SIG-M5 (cell line): ENCODE measurements at regions not wholly inside any gene's neighbourhood (a gene's known extent, or its start where the extent isn't known, plus 50 kb on each side); places are given as distances from the start of the nearest gene placed in this dataset.
"Not testable (repeated sequence)": the region's sequence is repeated elsewhere in the genome, so short reads cannot be mapped to it uniquely, and the experiment has no call there.

Experiments used
- DNase-seq: peaks from one replicate; lab custom pipeline; 2025; lab: John Stamatoyannopoulos, UW

GRCh38 chr5:174522480-174523260, 201.7 kb upstream of the MSX2 start:
- no peak for DNase-seq

DNA sequence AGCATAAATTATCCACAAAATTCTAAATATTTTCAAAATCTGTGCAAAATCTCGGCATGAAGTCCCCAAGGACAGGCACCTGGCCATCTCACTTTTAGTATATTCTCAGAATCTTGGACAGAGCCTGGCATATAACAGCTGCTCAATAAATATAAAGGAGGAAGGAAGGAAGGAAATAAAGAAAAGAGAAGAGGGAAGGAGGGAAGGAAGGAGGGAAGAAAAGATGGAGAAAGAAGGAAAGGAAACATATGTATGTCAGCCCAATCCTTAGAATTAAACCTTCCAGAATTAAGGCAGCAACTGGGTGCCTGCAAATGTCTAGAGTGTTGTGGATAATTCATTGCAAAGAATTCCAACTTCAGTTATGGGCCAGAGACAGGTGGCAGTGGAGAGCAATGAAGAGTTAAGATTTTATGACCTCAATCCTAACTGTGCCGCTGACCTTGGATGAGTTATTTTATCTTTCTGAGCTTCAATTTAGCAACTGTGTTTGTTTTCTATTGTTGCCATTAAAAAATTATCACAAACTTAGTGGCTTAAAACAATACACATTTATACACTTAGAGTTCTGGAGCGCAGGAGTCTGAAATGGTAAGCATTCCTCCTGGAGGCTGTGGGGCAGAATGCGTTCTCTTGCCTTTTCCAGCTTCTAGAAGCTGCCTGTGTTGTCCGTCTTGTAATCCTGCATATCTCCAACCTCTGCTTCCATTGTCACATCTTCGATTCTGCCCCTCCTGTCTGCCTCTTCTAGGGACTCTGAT, 200.9 kb upstream of the MSX2 start:
- no peak for DNase-seq

DNA sequence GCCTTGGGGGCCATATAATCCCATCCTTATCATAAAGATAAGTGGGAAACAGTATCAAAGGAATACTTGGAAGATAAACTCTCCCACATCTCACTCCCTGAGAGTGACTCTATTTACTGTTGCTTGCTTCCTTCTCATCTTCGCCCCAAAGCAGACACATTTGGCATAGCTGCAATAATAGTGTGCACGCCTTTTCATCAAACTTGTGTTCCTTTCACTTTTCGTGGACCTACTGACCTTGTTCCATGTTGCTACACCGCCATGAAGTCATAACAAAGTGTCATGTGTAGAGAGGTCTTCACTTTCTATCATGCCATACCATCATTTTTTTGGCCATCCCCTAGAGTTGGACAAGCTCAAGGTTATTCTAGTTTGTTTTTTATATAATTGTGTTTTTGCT, 200.0 kb upstream of the MSX2 start:
- DNase-seq, result no peak

DNA sequence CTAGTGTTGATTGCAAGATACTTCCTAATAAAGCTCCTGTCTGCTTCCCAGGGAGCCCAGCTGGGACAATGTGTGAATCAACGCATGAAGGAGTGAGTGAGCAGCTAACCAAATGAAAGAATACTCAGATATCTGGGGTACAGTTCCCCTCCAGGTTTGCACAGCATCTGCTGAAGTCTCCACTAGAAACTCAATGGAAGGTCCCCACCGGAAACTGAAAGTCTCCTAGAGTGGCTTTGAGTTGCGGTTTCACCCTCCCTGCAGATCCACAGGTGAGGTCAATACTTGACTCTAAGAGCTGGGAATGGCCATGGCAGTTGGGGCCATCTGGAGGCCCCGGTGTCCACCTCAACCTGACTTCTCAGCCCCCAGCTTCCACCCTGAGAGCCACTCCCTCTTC, 198.2 kb upstream of the MSX2 start:
- DNase-seq, result no peak

DNA sequence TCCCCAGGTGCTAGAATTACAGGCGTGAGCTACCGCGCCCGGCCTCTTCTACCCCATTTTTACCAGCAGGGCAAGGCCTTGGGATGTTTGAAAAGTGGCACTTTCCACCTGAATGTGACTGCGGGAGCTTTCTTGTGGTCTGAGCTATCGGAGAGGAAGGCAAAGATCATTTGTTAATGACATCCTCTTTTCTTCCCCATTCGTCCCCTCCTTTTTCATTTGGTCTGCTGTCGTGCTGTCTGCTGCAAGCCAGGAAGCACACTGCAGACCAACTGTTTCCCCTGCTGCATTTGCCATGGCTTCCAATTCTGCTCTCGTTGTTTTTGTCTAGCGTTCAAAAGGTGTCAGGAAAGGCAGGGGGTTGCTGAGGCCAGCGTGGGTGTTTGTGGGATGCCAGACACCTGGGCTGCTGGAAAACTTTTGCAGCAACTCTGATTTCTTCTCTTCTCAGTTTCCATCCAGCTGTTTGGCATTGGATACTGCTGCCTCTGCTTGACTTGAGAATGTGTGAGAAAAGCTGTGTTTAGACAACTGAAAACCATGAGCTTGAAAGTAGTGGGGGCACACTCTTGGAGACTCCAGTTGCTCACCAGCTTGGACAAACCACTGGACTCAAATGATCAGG, 196.4 kb upstream of the MSX2 start:
- no peak for DNase-seq

DNA sequence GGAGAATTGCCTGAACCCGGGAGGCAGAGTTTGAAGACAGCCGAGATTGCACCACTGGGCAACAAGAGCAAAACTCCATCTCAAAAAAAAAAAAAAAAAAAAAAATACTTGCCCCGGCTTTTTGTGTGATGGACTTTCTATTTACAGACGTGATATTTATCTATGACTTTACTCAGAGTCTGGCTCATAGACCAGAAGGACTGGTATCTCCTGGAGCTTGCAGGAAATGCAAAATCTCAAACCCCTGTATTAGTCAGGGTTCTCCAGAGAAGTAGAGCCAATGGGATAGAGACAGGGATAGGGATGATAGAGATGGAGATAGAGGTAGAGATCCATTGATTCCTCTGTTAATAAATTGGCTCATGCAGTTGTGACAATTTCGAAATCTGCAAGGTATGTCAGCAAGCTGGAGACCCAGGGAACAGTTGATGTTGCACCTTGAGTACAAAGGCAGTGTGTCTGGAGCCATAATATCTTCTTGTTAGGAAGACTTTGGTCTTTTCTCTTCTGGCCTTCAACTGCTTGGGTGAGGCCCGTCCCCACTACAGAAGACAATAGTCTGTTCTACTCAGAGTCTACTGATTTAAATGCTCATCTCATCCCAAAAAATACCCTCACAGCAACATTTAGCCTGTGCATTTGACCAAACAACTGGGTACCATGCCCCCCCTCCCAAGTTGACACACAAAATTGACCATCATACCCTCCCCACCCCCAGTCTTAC, 195.4 kb upstream of the MSX2 start:
- DNase-seq, result no peak

DNA sequence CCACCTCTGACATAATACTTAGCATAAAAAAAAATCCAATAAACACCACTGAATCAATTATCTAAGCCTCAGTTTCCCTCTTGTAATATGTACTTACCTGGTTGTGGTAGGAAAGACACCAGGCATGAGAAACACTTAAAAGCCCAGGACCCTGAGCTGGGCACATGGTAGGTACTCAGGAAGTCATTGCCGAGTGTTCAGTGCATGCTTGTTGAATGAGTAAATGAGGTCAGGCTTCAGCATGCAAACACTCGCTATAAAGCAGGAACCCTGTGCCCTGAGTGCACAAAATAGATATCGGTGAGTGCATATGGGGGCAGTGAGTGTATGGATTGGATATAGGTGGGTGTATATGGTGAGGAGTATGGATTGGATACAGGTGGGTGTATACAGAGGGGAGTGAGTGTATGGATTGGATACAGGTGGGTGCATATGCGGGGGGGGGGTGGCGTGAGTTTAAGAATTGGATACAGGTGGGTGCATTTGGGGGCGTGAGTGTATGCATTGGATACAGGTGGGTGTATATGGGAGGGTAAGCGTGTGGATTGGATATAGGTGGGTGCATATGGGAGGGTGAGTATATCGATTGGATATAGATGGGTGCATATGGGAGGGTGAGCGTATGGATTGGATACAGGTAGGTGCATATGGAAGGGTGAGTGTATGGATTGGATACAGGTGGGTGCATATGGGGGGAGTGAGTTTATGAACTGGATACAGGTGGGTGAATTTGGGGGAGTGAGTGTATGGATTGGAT, 194.3 kb upstream of the MSX2 start:
- no peak for DNase-seq

- no peak for DNase-seq
Observed at GRCh38 chr5:174531782-174532191, 192.6 kb upstream of the MSX2 start.

DNA sequence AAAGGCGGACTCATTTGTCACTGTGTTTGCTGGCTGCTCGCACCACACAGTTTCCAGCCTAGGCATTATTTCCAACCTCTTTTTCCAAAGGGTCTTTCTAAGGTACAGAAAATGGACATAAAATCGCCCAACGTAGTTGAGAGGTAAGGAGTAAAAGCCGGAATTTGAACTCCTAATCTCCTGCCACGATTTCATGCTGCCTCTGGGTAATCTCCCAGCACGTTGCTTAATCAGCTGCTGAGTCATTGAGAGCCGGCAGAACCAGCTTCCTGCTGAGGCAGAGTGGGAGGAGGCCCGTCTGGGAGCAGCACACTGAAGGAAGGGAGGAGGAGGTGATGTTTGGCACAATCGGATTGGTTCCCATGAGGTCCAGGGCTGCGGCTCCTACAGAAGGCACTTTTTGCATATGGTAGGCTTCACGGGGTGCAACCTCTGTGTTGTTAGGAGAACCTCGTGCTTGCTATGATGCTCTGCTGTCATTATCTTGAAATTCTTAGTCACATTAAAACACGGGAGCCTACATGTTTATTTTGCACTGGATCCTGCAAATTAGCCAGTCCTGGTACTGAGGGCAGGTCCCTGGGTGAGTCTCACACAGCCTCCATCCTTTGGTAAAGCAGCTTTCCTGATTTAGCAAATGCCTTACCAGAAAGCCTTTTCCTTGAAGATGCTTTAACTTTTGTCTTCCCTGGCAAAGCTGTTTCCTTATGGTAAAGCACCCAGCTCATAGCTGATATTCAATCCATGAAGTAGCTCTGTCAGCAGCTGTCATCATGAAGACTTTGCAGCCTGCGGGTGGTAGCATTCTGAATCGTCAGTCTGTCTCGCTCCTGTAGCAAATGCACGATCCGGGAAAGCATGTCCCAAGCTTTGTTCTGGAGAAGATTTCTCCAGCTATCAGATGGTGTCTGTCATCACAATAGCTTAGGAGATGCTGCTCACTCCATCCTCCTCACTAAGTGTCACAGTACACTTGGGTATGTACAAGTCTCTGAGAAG, 191.6 kb upstream of the MSX2 start:
- no peak for DNase-seq

- DNase-seq, result no peak
Observed at GRCh38 chr5:174533751-174534241, 190.6 kb upstream of the MSX2 start.

DNA sequence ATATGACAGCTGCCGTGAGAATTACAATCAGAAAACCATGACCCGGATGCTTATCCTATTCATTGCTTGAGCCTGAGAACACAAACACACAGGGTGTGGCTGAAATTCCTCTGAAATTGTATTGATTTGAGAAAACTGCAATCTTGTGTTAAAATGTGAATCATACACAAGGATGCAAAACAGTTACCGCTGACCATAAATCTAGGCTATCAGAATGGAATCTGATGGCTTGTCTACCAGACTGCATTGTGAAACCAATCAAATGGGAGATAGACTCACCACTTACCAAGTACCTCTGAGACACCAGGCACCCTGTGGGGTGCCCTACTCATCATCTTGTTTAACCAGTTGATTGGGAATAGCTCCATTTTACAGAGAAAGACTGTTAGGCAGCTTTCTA, 188.7 kb upstream of the MSX2 start:
- DNase-seq, result no peak

DNA sequence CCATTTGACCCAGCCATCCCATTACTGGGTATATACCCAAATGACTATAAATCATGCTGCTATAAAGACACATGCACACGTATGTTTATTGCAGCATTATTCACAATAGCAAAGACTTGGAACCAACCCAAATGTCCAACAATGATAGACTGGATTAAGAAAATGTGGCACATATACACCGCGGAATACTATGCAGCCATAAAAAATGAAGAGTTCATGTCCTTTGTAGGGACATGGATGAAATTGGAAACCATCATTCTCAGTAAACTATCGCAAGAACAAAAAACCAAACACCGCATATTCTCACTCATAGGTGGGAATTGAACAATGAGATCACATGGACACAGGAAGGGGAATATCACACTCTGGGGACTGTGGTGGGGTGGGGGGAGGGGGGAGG, 184.6 kb upstream of the MSX2 start:
- DNase-seq, result not testable (repeated sequence)

- DNase-seq, result no peak
Observed at GRCh38 chr5:174542037-174542436, 182.3 kb upstream of the MSX2 start.

DNA sequence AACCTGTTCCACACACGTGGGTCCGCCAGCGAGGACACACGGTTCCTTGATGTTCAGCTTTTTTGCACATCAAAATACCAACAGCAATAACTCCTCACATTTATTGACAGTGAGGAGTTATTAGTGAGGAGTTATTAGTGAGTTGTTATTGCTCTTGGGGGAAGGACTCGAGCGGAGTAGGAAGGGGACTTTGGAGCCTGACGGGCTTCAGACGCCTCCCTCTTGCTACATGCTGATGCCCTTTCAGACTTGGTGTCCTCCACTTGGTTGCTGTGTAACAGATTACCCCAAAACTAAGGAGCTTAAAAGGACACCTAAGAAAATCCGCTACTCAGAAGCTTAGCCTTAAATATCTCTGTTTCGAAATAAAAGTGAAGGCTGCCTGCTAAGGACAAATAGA, 181.9 kb upstream of the MSX2 start:
- no peak for DNase-seq

DNA sequence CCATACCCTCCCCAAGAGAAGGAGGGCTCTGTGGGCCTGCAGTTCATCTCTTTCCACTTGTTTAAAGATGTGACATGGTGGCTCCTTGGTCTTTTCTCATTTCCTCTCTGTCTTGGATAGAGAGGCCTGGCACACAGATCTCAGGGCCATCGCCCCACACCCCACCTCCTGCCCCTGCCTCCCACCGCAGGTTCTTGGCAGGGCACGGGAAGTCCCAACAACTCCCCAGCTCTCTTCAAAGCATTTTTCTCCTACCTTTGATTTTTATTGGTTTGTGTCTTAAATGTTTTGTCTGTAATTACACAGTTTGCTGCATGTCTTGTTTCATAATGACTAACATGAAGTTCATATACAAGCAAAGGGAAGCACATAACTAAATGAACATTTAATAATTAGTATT, 178.5 kb upstream of the MSX2 start:
- DNase-seq, result no peak

DNA sequence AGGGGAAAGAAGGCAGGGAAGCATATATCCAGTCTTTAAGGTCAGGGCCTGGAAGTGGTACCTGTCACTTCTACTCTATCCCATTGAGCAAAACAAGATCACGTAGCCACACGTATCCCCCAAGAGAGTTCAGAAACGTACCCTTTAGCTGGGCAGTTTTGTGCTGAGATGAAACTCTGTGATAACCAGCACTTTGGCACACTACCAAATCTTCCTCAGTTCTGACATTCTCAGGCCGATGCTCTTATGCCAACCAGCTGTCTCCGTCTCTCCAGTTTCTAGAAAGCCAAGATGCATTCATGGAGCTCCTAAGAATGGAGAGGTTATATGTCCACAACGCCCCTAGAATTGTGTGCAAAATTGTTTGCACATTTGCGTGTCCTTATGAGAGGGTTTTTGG, 176.6 kb upstream of the MSX2 start:
- no peak for DNase-seq

- no peak for DNase-seq
Observed at GRCh38 chr5:174549254-174549653, 175.1 kb upstream of the MSX2 start.

DNA sequence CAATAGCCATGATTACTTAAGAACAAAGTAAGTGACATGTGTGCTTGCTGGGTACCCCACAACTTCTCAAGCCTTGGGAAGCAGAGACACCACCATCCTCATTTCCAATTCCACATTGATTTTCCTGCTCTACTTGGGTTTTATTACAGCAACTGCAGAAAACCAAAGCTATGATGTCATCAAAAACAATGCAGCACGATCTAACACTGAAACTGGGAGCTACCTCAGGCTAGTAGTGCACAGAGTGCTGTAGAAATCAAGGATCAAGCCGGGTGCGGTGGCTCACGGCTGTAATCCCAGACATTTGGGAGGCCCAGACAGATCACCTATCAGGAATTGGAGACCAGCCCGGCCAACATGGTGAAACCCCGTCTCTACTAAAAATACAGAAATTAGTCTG, 174.4 kb upstream of the MSX2 start:
- DNase-seq, result no peak

DNA sequence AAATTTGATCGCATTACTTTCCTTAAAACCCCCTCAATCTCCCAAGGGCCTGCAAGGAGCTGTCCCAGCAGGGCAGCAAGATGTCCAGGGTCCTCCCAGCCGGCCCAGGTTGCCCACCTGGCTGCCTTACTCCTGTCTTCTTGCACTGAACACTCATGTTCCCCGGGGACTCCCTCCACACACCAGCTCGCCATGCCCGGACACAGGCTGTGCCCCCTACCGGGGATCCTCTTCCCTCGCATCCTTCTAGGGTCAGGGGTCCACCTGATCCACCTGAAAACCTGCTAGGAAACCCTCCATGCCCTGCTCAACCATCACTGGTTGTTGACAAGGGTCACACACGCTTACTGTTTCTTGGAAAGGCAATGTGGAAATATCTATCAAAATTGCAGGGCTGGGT, 172.0 kb upstream of the MSX2 start:
- no peak for DNase-seq

DNA sequence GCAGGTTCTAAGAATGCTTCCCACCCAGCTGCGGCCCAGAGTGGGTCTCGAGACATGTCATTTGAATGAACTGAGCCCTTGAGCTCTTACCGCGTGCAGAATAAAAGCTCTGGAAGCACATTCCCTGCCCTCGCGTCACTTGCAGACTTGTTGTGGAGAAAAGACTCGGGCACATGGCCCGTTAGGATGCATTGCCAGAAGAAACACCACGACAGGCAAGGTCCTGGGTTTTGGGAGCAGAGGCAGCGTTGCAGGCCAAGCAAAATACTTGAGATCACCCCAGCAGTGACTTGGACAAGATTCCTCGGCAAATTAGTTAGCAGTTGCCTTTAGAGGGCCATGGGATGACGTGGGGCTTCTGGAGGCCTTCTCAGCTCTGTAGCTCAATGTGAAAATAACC, 170.8 kb upstream of the MSX2 start:
- DNase-seq, result no peak
